ENCODE measurements at regions not wholly inside any gene's neighbourhood (a gene's known extent, or its start where the extent isn't known, plus 50 kb on each side); places are given as distances from the start of the nearest gene placed in this dataset.

GRCh38 chr1:98028800-98029199, 108.0 kb upstream of the DPYD start:
- no peaks in the 10 kb centered on the region for H3K27me3 ChIP-seq (ENCODE audit: insufficient read depth, poor library complexity, severe bottlenecking)
- H3K4me3 ChIP-seq (replicated peaks; ENCODE audit: insufficient read depth, low read length), result no peak overlapping the region
- no peak for DNase-seq (ENCODE audit: low read depth in 1 of 2, low spot score in 1 of 2)
- TF ChIP-seq SPI1 (IDR thresholded peaks at IDR 0.05; ENCODE audit: borderline replicate concordance, low read depth) (no peak), POLR2AphosphoS5 (IDR thresholded peaks at IDR 0.05; ENCODE audit: low read depth) (no peak), CTCF (IDR thresholded peaks at IDR 0.05; ENCODE audit: insufficient read depth, low read length) (no peak), GABPA (IDR thresholded peaks at IDR 0.05; ENCODE audit: low read depth) (no peak), REST (IDR thresholded peaks at IDR 0.05; ENCODE audit: insufficient replicate concordance, low read depth) (no peak)
- H3K27ac ChIP-seq (replicated peaks), result no peak overlapping the region

- Histone ChIP-seq H3K4me3 (replicated peaks; ENCODE audit: insufficient read depth, low read length) (no peak overlapping the region), H3K27ac (replicated peaks) (no peak overlapping the region), H3K27me3 (ENCODE audit: insufficient read depth, poor library complexity, severe bottlenecking) (no peaks in the 10 kb centered on the region)
- TF ChIP-seq REST (IDR thresholded peaks at IDR 0.05; ENCODE audit: insufficient replicate concordance, low read depth), result no peak
- TF ChIP-seq POLR2AphosphoS5 (IDR thresholded peaks at IDR 0.05; ENCODE audit: low read depth), result no peak
- no peak for TF ChIP-seq GABPA (IDR thresholded peaks at IDR 0.05; ENCODE audit: low read depth)
- TF ChIP-seq CTCF (IDR thresholded peaks at IDR 0.05; ENCODE audit: insufficient read depth, low read length), result no peak
- TF ChIP-seq SPI1 (IDR thresholded peaks at IDR 0.05; ENCODE audit: borderline replicate concordance, low read depth), result no peak
- no peak for DNase-seq (ENCODE audit: low read depth in 1 of 2, low spot score in 1 of 2)
Measured at GRCh38 chr1:98027103-98027705, 106.4 kb upstream of the DPYD start.

- H3K4me3 ChIP-seq (replicated peaks; ENCODE audit: insufficient read depth, low read length), result no peak overlapping the region
- H3K27me3 ChIP-seq (ENCODE audit: insufficient read depth, poor library complexity, severe bottlenecking), result no peaks in the 10 kb centered on the region
- TF ChIP-seq POLR2AphosphoS5 (IDR thresholded peaks at IDR 0.05; ENCODE audit: low read depth) (no peak), SPI1 (IDR thresholded peaks at IDR 0.05; ENCODE audit: borderline replicate concordance, low read depth) (no peak), GABPA (IDR thresholded peaks at IDR 0.05; ENCODE audit: low read depth) (no peak), CTCF (IDR thresholded peaks at IDR 0.05; ENCODE audit: insufficient read depth, low read length) (no peak), REST (IDR thresholded peaks at IDR 0.05; ENCODE audit: insufficient replicate concordance, low read depth) (no peak)
- no peak for DNase-seq (ENCODE audit: low read depth in 1 of 2, low spot score in 1 of 2)
- no peak overlapping the region for H3K27ac ChIP-seq (replicated peaks)
Measured at GRCh38 chr1:98025858-98026257, 105.0 kb upstream of the DPYD start.
